ENCODE measurements at regions not wholly inside any gene's neighbourhood (a gene's known extent, or its start where the extent isn't known, plus 50 kb on each side); places are given as distances from the start of the nearest gene placed in this dataset.
A peak's percentile ranks its signal among the peaks of the same experiment; 100 is the strongest.

DNA sequence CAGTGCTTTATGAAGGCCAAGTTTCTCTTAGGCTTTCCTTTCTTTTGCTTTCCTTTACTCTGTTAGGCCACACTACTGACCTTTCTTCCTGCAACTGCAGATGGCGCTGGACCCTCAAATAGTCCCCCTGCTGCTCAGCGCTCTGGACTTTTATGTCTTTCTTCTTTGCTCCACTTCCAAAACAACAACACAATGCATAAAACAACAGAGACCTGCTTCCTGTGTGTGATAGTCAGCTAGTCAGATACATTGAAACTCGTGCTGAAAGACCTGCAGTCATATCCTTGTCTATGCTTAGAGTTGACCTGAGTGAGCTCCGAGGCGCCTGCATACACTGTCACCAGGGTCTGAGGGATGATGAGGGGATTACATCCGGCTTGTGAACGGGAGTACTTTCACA lies 108.9 kb upstream of the TEX13D start:
- ATAC-seq (peak; percentile 30 to 49), DNase-seq (peak in 1 of 10 donors; percentile 2)
- POLR2A ChIA-PET = interaction anchor here (0.8 to 0.9 kb wide), 3 partner anchors 123 to 124 kb away, joined by 3 read pairs; partner anchors contain the start of gene SH2D1A
- Mint-ChIP-seq H3K27ac (peak overlapping the region in 7 of 10 donors; percentile 2 to 72 (median 24)), H3K4me1 (peaks cover 22 to 47% (median 43%) of the 10 kb centered on the region in 4 donors), H3K27me3 (no peaks in the 10 kb centered on the region), H3K9me3 (no peaks in the 10 kb centered on the region), H3K4me3 (peak overlapping the region; percentile 11 to 55 (median 20)), H3K36me3 (no peaks in the 10 kb centered on the region)

DNA sequence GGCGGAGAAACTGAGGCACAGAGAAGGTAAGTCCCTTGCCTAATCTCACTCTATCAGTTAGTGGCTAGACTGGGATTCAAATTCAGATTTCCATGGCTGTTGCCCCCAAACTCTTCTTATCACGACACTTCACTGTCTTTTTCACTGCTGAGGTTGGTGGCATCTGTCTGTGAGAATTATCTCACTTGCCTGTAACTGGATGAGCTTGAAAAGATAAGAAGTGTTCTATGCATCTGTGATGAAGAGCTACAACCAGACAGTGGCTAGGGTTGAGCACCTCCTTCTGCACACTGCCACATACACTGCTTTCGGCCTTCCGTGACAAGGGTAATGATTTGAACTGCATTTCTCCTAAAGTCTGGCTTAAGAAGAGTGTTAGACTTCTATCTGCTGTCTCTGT lies 107.9 kb upstream of the TEX13D start:
- Mint-ChIP-seq H3K4me3 (no peak overlapping the region), H3K36me3 (no peaks in the 10 kb centered on the region), H3K4me1 (peaks cover 15 to 37% (median 33%) of the 10 kb centered on the region in 4 donors), H3K27ac (peak overlapping the region in 5 of 10 donors; percentile 29 to 69 (median 55)), H3K9me3 (no peaks in the 10 kb centered on the region), H3K27me3 (no peaks in the 10 kb centered on the region)
- DNase-seq (no peak), ATAC-seq (no peak)
- POLR2A ChIA-PET = interaction anchor here (0.6 to 0.9 kb wide), 3 partner anchors 24 to 123 kb away, joined by 3 to 5 read pairs (median 3); partner anchors contain the start of gene SH2D1A

DNA sequence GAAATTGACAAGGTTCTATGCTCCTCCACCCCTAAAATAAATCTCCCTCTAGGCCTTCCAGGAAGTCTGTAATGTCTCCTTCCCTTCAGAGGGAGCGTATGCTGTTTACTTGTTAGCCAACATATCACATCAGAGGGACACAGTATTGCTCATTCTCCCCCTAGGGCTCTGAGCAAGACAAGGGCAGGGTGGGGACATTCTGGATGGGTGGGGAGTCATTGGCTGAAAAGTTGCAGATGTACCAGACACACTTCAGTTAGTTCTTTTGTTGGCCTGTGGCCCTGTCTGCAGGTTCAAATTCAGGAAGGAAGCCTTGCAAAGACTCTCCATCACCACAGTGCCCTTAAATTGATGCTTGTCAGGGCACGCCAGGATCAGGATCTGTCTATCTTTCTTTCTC lies 106.3 kb upstream of the TEX13D start:
- DNase-seq (no peak), ATAC-seq (no peak)
- Mint-ChIP-seq H3K4me3 (no peak overlapping the region), H3K27me3 (no peaks in the 10 kb centered on the region), H3K9me3 (no peaks in the 10 kb centered on the region), H3K36me3 (no peaks in the 10 kb centered on the region), H3K27ac (peak overlapping the region in 7 of 10 donors; percentile 18 to 86 (median 55)), H3K4me1 (peaks cover 10 to 27% (median 25%) of the 10 kb centered on the region in 4 donors)
- POLR2A ChIA-PET = no interaction called here

DNA sequence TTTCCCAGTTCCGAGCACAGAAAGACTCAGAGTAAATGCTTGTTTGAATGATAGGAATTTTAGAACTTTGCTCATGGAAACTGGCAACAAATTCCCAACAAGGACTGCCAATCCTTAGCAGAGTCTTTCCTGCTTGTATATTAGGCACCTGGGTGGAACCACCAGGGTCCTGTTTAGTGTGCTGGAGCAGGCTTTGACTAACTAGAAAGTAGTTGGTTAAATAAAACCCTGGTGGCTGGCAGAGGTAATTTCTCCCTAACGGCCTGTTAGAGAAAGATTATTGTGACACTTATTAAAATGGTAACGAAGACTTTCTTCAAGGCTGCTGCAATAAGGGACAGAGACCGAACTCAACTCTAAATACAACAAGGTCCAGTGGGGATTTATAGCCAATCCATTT lies 103.6 kb upstream of the TEX13D start:
- ATAC-seq = no peak
- no peak overlapping the region for H3K27ac Mint-ChIP-seq
- no peaks in the 10 kb centered on the region for H3K36me3 Mint-ChIP-seq
- no peaks in the 10 kb centered on the region for H3K9me3 Mint-ChIP-seq
- no peak for DNase-seq
- H3K4me3 Mint-ChIP-seq = no peak overlapping the region
- POLR2A ChIA-PET = no interaction called here
- H3K27me3 Mint-ChIP-seq = no peaks in the 10 kb centered on the region
- H3K4me1 Mint-ChIP-seq = peaks cover 2 to 17% (median 16%) of the 10 kb centered on the region in 4 donors

DNA sequence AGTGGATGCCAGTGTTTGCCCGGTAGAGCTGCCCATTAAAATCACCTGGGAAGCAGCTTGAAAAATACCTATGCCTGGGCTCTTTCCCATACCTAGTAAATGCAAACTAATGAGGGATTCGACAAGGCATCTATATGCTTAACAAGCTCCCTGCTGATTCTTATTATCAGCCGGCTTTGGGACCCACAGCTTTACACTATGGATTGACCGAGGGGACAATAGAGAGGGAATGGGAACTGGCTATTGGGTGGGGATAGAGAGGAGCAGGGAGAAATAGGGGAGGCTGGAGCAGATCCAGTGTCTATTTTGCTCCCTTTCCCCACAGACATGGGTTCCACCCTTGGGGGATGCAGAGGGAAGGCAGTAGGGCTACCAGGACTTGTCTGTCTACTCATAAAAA lies 103.1 kb upstream of the TEX13D start:
- POLR2A ChIA-PET = no interaction called here
- Mint-ChIP-seq H3K4me3 (no peak overlapping the region), H3K4me1 (peaks cover 2 to 16% (median 14%) of the 10 kb centered on the region in 4 donors), H3K9me3 (no peaks in the 10 kb centered on the region), H3K27me3 (no peaks in the 10 kb centered on the region), H3K27ac (no peak overlapping the region), H3K36me3 (no peaks in the 10 kb centered on the region)
- no peak for DNase-seq
- ATAC-seq = no peak

DNA sequence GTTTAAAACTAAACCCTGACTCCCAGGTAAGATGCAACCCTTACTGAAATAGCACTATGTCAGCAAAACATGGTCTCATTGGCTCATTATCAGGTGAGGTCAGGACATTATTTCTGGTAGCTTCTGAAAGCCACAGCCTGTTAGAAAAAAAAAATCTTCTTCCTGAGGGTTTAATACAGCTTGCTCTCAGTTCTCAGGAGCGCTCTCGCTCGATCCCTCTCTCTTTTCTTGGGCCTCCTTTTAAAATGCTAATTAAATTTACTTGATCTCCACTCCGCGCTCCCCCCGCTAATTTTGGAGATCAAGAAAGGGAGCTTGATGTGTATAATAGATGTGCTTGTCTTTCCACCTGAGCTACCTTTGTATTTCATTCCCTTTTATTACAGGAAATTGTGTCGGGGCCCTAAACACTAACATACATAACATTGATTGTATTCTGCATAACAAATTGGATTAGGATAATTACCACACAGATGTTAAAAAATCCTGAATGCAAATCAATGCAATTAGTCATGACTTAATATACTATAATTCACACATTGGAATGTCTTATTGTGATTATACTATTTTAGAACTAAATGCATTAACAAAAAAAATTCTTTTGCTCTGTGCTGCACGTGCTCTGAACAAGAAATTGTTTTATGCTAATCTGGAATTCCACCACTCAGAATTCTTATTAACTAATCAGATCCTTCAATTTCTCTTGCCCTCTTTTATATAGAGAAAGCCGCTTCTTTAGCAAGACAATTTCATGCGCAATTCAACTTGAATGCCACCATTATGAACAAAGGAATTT lies 101.6 kb upstream of the TEX13D start:
- POLR2A ChIA-PET = no interaction called here
- no peaks in the 10 kb centered on the region for H3K9me3 Mint-ChIP-seq
- peak overlapping the region in 2 of 10 donors; percentile 57 for H3K27ac Mint-ChIP-seq
- DNase-seq (no peak), ATAC-seq (no peak)
- no peaks in the 10 kb centered on the region for H3K36me3 Mint-ChIP-seq
- H3K4me1 Mint-ChIP-seq = peaks cover 2 to 14% (median 9%) of the 10 kb centered on the region in 4 donors
- no peak overlapping the region for H3K4me3 Mint-ChIP-seq
- no peaks in the 10 kb centered on the region for H3K27me3 Mint-ChIP-seq

DNA sequence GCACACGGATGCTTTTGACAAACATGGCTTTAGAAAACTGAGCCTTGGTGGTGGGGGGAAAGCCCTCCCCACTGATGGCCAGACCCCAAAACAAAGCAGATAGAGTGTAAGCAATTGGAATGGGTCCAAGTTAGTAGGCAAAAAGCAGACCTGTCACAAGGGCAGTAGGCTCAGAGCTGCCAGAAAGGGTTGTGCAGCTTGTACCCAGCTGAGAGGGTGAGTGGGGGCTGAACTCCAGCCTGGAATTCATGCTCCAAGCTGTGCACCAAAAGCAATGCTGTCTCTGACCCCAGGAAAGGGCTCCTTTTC lies 101.1 kb upstream of the TEX13D start:
- H3K36me3 Mint-ChIP-seq = no peaks in the 10 kb centered on the region

DNA sequence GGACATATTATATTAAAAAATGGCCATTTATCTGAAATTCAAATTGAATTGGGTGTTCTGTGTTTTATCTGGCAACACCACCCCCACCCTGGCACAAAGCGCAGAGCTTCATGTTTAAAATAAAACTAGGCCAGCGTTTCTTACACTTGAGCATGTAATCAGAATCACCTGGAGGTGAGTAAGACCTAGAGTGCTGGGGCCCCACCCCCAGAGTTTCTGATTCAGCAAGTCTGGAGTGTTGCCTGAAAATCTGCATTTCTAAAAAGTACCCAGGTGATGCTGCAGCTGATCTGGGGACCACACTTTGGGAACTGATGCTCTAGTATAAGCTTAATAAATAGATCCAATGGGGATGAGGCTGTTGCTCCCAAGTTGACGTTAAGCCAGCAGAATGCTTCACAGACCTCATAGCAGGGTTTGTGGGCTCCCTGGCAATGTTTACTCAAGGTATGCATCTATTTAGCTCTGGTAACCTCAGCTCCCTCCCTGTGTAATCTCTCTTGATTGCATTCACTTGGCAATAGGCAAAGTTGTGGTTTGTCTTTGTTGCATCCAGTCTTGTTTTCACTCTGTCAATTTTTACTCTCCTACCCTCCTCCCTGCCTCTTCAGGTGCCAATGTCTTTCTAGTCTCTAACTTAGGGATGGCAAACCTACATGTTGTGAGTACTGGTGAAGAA lies 99.8 kb upstream of the TEX13D start:
- H3K4me3 Mint-ChIP-seq = no peak overlapping the region
- no peak for DNase-seq
- POLR2A ChIA-PET = no interaction called here

More for the DNA sequence above, 101.1 kb upstream of the TEX13D start:
- peaks cover 2 to 11% (median 5%) of the 10 kb centered on the region in 4 donors for H3K4me1 Mint-ChIP-seq
- ATAC-seq (no peak), DNase-seq (no peak)
- H3K27me3 Mint-ChIP-seq = no peaks in the 10 kb centered on the region
- no peaks in the 10 kb centered on the region for H3K9me3 Mint-ChIP-seq
- H3K27ac Mint-ChIP-seq = peak overlapping the region in 1 of 10 donors; percentile 57
- no peak overlapping the region for H3K4me3 Mint-ChIP-seq
- POLR2A ChIA-PET = no interaction called here

DNA sequence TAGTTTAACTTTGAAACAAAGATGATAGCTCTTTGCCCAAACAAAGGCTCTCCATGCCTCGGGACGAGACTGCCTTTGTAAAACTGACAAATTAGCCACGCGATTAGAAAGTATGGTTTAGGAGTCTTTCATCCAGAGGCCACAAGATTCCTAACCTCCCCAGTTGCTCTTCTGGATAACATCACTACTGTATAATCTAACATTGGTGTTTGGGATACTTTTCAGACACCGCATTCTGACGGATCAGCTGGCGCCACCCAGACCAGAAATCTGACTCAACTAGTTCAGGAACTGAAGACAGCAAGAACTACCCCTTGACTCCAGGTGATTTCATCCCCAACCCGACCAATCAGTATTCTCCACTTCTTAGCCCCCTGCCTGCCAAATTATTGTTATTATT lies 98.1 kb upstream of the TEX13D start:
- Mint-ChIP-seq H3K36me3 (no peaks in the 10 kb centered on the region), H3K27me3 (no peaks in the 10 kb centered on the region), H3K27ac (no peak overlapping the region), H3K4me3 (no peak overlapping the region), H3K4me1 (peaks cover 6 to 22% (median 17%) of the 10 kb centered on the region in 4 donors), H3K9me3 (no peaks in the 10 kb centered on the region)
- no peak for ATAC-seq
- no peak for DNase-seq
- POLR2A ChIA-PET = no interaction called here

More for the DNA sequence above, 99.8 kb upstream of the TEX13D start:
- H3K9me3 Mint-ChIP-seq = no peaks in the 10 kb centered on the region
- peaks cover 2 to 15% (median 8%) of the 10 kb centered on the region in 4 donors for H3K4me1 Mint-ChIP-seq
- H3K36me3 Mint-ChIP-seq = no peaks in the 10 kb centered on the region
- no peak overlapping the region for H3K27ac Mint-ChIP-seq
- no peak for ATAC-seq
- no peaks in the 10 kb centered on the region for H3K27me3 Mint-ChIP-seq

DNA sequence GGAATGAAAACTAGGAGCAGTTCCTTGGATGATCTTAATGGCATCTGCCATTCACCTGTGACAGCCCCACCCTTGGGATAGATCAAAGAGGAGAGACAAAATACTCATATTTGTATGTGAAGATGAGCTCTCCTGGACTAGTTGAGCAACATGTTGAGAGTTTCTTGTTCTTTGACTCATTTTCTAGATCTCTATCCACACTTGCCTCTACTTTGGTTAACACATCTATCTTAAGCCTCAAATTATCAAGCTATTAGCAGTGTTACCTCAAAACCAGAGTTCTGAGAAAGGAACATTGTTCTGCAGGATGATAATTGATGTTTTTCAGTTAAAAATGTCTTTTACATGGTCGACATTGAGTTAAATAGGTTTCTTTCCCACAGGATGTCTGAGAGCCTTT lies 94.2 kb upstream of the TEX13D start:
- ATAC-seq (no peak), DNase-seq (no peak)
- peak overlapping the region in 1 of 10 donors; percentile 25 for H3K27ac Mint-ChIP-seq
- H3K4me1 Mint-ChIP-seq = peaks cover 9 to 31% (median 23%) of the 10 kb centered on the region in 4 donors
- POLR2A ChIA-PET = no interaction called here
- no peaks in the 10 kb centered on the region for H3K27me3 Mint-ChIP-seq
- no peaks in the 10 kb centered on the region for H3K9me3 Mint-ChIP-seq
- no peaks in the 10 kb centered on the region for H3K36me3 Mint-ChIP-seq
- no peak overlapping the region for H3K4me3 Mint-ChIP-seq

DNA sequence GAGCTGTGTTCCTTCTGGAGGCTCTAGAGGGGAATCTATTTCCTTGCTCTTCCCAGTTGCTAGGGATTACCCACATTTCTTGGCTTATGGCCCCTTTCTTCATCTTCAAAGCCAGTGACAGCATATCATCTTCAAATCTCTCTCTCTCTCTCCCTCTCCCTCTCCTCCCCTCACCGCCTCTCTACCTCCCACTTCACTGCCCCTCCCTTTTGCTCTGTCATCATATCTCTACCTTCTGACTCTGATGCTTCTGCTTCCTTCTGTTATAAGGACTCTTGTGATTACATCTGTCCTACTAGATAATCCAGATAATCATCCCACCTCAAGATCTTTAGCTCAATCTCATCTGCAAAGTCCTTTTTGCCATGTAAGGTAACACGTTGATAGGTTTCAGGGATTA lies 93.1 kb upstream of the TEX13D start:
- no peak for DNase-seq
- Mint-ChIP-seq H3K36me3 (no peaks in the 10 kb centered on the region), H3K4me3 (peak overlapping the region in 2 of 10 donors; percentile 30 to 44), H3K4me1 (peaks cover 9 to 31% (median 23%) of the 10 kb centered on the region in 4 donors), H3K9me3 (no peaks in the 10 kb centered on the region), H3K27ac (peak overlapping the region in 4 of 10 donors; percentile 31 to 47 (median 36)), H3K27me3 (no peaks in the 10 kb centered on the region)
- no peak for ATAC-seq
- POLR2A ChIA-PET = no interaction called here

DNA sequence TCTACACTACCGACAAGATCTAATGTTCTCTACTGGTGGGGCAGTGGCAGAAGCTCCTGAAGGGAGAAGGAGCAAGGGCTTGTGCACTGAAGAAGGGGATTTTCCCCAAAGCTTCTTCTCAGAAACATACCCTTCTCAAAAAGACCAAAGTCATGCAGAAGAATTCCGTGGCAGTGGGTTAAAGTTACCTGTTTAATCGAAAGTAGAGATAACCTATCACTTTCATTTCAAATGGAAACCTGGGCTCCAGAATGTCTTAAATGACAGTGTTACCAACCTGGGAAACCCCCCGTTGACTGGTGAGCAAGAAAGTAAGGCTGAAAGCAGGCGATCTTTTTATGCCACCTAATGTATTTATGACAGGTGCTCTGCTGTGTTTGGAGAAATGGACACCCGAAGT lies 92.5 kb upstream of the TEX13D start:
- POLR2A ChIA-PET = no interaction called here
- Mint-ChIP-seq H3K36me3 (no peaks in the 10 kb centered on the region), H3K27ac (peak overlapping the region in 3 of 10 donors; percentile 29 to 53 (median 38)), H3K9me3 (no peaks in the 10 kb centered on the region), H3K4me1 (peaks cover 9 to 31% (median 23%) of the 10 kb centered on the region in 4 donors), H3K27me3 (no peaks in the 10 kb centered on the region), H3K4me3 (peak overlapping the region in 5 of 10 donors; percentile 7 to 44 (median 18))
- ATAC-seq (peak; percentile 51 to 60), DNase-seq (peak in 2 of 10 donors; percentile 2 to 19)

DNA sequence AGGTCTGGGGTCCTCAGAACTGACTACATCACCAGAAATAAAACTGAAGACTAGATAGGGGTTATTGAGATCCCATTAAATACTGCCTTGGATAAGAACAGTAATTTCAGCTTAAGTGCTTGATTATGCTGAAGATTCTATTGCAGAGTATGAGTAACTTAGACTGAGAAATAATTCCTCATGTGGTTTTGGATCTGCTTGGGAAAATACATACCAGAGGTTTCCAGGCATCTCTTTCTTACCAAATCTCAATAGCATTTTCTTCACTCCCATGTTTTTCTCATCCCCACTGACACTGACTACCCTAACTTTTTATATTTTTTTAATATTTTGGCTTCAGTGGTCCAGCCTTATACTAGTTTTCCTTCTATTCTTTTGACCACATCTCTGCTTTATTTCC lies 92.0 kb upstream of the TEX13D start:
- Mint-ChIP-seq H3K4me1 (peaks cover 9 to 31% (median 23%) of the 10 kb centered on the region in 4 donors), H3K36me3 (no peaks in the 10 kb centered on the region), H3K27ac (peak overlapping the region in 1 of 10 donors; percentile 53), H3K9me3 (no peaks in the 10 kb centered on the region), H3K4me3 (no peak overlapping the region), H3K27me3 (no peaks in the 10 kb centered on the region)
- ATAC-seq = no peak
- POLR2A ChIA-PET = no interaction called here
- DNase-seq = no peak
